Small intestine (tissue), 7 donors: ENCODE measurements at regions not wholly inside any gene's neighbourhood (a gene's known extent, or its start where the extent isn't known, plus 50 kb on each side); places are given as distances from the start of the nearest gene placed in this dataset.
"Not testable (repeated sequence)": the region's sequence is repeated elsewhere in the genome, so short reads cannot be mapped to it uniquely, and the experiment has no call there.

Source experiments
- DNase-seq, 2 donors: peaks; one replicate each; pipeline versions ENCODE4 v3.0.0 to v3.0.0-alpha.2; 2013
- FAIRE-seq: peaks from 2 replicates; lab custom pipeline; 2012; peaks lifted over from hg19 to GRCh38; lab: Jason Lieb, UNC
- H3K27ac ChIP-seq, 3 donors: one replicate each; pipeline ENCODE4 v1.5.1; 2013; ENCODE audit warnings: low read length in 2 of 3, mild to moderate bottlenecking in 2 of 3, control low read depth in 1 of 3, inconsistent platforms in 1 of 3, low read depth in 1 of 3, moderate library complexity in 1 of 3
- H3K27me3 ChIP-seq, 3 donors: one replicate each; pipeline ENCODE4 v1.6.1; 2013; ENCODE audit warnings: low read length in 3 of 3, inconsistent platforms in 1 of 3; ENCODE audit not compliant: control insufficient read depth in 3 of 3, insufficient read depth in 3 of 3
- H3K36me3 ChIP-seq, 3 donors: one replicate each; pipeline ENCODE4 v1.6.1; 2013; ENCODE audit warnings: low read length in 3 of 3, inconsistent platforms in 1 of 3, low read depth in 1 of 3, mild to moderate bottlenecking in 1 of 3, moderate library complexity in 1 of 3; ENCODE audit not compliant: control insufficient read depth in 3 of 3, insufficient read depth in 2 of 3
- H3K4me1 ChIP-seq, 3 donors: one replicate each; pipeline ENCODE4 v1.6.1; 2013; ENCODE audit warnings: low read length in 2 of 3, inconsistent platforms in 1 of 3, low read depth in 1 of 3, mild to moderate bottlenecking in 1 of 3, moderate library complexity in 1 of 3; ENCODE audit not compliant: control insufficient read depth in 3 of 3, insufficient read depth in 2 of 3
- H3K4me3 ChIP-seq, 3 donors: one replicate each; pipeline ENCODE4 v1.5.1; 2013; ENCODE audit warnings: low read length in 3 of 3, control low read depth in 1 of 3, inconsistent platforms in 1 of 3, low read depth in 1 of 3, mild to moderate bottlenecking in 1 of 3, moderate library complexity in 1 of 3
- H3K9me3 ChIP-seq, 2 donors: one replicate each; pipeline ENCODE4 v1.6.1; 2013; ENCODE audit warnings: low read depth in 1 of 2, low read length in 1 of 2; ENCODE audit not compliant: control insufficient read depth in 2 of 2, insufficient read depth in 1 of 2
- WGBS, 3 donors: extraction: QIAGEN DNeasy Blood & Tissue Kit; methylation state at CpG; one replicate each; pipeline ENCODE4 v1.1.7; 2013; 5-methylcytosine and 5-hydroxymethylcytosine counted together
- donor health status: healthy with polysubstance abuse.
- donor health status: control.
- donor health status: control.
- donor health status: Bipolar disorder and iron deficiency.
- donor health status: healthy.

DNA sequence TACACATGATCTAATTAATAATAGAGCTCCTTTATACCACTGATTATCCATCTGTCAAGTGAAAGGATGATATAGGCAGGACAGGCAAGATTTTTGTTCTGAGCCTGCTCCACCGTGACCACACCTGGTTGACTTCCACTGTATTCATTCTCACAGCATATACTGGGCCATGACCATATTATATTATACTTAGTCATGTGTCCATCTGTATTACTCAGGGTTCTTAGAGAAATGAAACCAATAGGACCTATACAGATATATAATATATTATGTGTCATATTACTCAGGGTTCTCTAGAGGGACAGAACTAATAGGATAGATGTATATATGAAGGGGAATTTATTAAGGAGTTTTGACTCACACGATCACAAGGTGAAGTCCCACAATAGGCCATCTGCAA, 675.1 kb downstream of the GRXCR1 start:
- Histone ChIP-seq H3K4me3 (no peak overlapping the region), H3K4me1 (no peaks in the 10 kb centered on the region), H3K27ac (no peak overlapping the region), H3K27me3 (no peaks in the 10 kb centered on the region), H3K36me3 (no peaks in the 10 kb centered on the region), H3K9me3 (no peaks in the 10 kb centered on the region)
- DNase-seq (no peak), FAIRE-seq (no peak)
- 69 to 82% (median 81%) methylated on average over 2 of the region's 2 CpGs for WGBS, 3 donors

DNA sequence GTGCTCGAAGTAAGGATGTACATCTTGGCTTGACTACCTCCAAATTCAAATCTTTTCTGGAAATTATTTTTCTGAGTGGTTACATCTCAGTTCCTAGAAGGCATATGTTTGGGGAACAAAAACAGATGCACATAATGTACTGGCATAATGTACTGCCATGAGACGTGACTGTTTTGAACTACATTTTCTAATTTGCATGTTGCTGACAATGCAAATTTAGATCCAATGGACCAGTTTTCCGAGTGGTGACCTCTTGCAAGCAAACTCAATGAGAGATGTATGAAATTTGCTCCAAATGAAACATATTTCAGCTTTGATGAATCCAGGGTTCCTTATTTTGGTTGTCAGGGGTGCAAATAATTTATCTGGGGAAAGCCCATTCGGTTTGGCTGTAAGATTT, 694.3 kb downstream of the GRXCR1 start:
- Histone ChIP-seq H3K9me3 (no peaks in the 10 kb centered on the region), H3K27ac (no peak overlapping the region), H3K27me3 (no peaks in the 10 kb centered on the region), H3K36me3 (no peaks in the 10 kb centered on the region), H3K4me1 (no peaks in the 10 kb centered on the region), H3K4me3 (no peak overlapping the region)
- 48 to 60% (median 49%) methylated on average over 4 of the region's 4 CpGs for WGBS, 3 donors
- DNase-seq (no peak), FAIRE-seq (no peak)

DNA sequence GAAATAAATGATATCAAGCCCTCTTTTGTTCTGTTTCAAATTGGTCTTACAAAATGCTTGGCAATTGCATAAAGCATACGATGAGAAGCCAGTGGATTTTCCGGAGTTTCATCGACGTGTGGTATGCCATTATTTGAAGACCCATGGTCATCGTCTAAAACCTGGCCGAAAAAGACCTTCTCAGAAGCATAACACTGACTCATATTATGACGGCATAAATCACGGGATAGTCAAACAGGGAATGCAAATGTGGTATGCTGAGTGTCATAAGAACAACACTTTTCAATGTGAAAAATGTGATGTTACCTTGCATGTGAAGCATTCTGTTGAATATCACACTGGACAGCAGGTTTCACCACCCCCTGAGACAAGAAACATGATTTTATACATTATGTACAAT, 695.2 kb downstream of the GRXCR1 start:
- Histone ChIP-seq H3K27ac (no peak overlapping the region), H3K4me1 (no peaks in the 10 kb centered on the region), H3K27me3 (no peaks in the 10 kb centered on the region), H3K9me3 (no peaks in the 10 kb centered on the region), H3K4me3 (no peak overlapping the region), H3K36me3 (no peaks in the 10 kb centered on the region)
- DNase-seq, result no peak
- no peak for FAIRE-seq
- WGBS, 3 donors, result 87 to 96% (median 87%) methylated on average over 8 of the region's 8 CpGs

DNA sequence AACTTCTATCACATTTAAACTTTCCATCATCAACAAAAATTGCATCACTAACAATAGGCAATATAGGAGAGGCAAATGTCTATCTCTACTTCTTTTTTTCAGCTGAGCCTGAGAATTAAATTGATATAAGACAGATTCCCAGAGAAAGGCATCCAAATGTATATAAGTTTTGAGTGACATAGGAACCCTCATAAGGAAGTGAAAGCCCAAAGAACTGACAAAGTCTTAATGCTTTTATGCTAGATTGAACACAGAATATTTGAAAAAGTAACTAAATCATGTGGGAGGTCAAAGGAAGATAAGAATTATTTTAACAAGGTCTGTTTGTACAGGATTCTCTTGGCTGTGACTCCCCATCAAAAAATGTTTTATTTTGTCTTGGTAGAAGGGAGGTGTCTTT, 714.9 kb downstream of the GRXCR1 start:
- Histone ChIP-seq H3K27me3 (no peaks in the 10 kb centered on the region), H3K27ac (no peak overlapping the region), H3K9me3 (no peaks in the 10 kb centered on the region), H3K4me1 (no peaks in the 10 kb centered on the region), H3K4me3 (no peak overlapping the region), H3K36me3 (no peaks in the 10 kb centered on the region)
- FAIRE-seq (no peak), DNase-seq (no peak)

DNA sequence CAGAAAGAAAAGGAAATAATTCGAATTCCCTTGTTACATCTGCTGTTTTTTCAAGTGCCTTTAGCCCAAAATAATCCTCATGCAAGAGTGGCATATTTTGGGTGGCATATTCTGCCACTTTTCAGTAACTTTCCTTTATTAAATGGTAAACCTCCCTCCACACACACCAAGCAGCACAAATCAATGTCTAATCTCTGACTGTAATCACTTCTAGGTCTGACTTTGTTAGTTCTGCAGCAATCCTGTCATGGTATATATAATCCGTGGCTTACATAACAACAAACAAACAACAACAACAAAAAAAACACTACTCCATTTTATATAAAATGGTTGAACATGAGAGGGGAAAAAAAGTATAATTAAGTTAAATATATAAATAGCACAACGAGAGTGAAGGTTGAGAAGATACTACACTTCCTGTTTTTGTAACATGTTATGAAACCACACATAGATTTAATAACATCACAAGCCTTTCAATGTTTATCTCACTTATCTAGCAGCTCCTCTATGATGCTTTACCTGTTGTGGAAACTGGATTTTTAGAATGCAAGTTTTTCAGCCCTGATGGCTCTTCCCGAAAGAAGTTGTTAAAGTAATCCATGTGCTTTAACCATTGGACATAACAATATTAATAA, 715.4 kb downstream of the GRXCR1 start:
- Histone ChIP-seq H3K4me3 (no peak overlapping the region), H3K27ac (no peak overlapping the region), H3K4me1 (no peaks in the 10 kb centered on the region), H3K36me3 (no peaks in the 10 kb centered on the region), H3K9me3 (no peaks in the 10 kb centered on the region), H3K27me3 (no peaks in the 10 kb centered on the region)
- WGBS, 3 donors, result 55 to 62% (median 60%) methylated on average over 4 of the region's 4 CpGs
- DNase-seq (no peak), FAIRE-seq (no peak)

DNA sequence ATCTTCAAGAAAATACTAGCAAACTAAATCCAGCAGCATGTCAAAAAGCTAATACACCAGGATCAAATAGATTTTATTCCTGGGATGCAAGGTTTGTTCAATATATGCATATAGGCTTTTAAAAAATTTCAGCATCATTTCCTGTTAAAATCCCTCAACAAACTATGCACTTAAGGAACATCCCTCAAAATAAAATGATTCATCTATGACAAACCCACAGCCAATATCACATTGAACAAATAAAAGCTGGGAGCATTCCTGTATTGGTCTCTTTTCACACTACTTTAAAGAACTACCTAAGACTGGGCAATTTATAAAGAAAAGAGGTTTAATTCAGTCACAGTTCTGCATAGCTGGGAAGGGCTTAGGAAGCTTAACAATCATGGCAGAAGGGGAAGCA, 726.7 kb downstream of the GRXCR1 start:
- H3K9me3 ChIP-seq, result peaks cover 1 to 6% of the 10 kb centered on the region in 2 donors
- DNase-seq, result no peak
- no peak overlapping the region for H3K4me3 ChIP-seq
- no peaks in the 10 kb centered on the region for H3K27me3 ChIP-seq
- H3K36me3 ChIP-seq, result no peaks in the 10 kb centered on the region
- H3K4me1 ChIP-seq, result no peaks in the 10 kb centered on the region
- no peak for FAIRE-seq
- no peak overlapping the region for H3K27ac ChIP-seq

DNA sequence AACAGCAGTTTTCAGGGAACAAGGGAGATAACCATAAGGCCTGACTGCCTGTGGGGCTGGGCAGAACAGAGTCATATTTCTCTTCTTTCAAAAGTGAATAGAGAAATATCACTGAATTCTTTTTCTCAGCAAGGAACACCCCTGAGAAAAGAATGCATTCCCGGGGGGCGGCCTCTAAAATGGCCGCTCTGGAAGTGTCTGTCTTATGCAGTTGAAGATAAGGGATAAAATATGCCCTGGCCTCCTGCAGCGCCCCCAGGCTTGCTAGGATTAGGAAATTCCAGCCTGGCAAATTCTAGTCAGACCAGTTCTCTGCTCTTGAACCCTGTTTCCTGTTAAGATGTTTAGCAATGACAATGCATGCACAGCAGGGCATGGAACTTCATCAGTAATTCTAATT, 745.4 kb downstream of the GRXCR1 start:
- not testable (repeated sequence) for H3K4me1 ChIP-seq, H3K4me3 ChIP-seq, H3K27me3 ChIP-seq, FAIRE-seq, DNase-seq, H3K27ac ChIP-seq, H3K9me3 ChIP-seq, H3K36me3 ChIP-seq
- WGBS, 3 donors, result 87 to 94% (median 87%) methylated on average over 4 of the region's 4 CpGs

DNA sequence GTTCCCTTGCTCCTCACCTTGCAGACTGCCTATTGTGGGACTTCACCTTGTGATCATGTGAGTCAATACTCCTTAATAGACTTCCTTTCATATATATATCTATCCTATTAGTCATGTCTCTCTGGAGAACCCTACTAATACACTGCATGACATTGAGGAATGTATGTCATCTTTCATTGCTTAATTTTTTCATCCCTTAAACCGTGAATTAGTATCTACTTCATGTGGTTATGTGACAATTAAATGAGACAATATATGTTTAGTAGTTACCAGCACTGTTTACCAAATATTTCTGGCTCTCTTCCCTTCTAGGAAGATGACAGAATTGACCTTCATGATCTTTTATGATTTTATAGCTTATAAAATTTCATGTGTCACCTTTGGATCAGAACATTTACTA, 759.5 kb downstream of the GRXCR1 start:
- DNase-seq, result no peak
- FAIRE-seq, result no peak
- H3K4me1 ChIP-seq, result no peaks in the 10 kb centered on the region
- no peak overlapping the region for H3K27ac ChIP-seq
- no peaks in the 10 kb centered on the region for H3K36me3 ChIP-seq
- no peak overlapping the region for H3K4me3 ChIP-seq
- H3K27me3 ChIP-seq, result no peaks in the 10 kb centered on the region
- 54 to 76% (median 61%) methylated on average over 1 of the region's 1 CpG for WGBS, 3 donors
- no peaks in the 10 kb centered on the region for H3K9me3 ChIP-seq

DNA sequence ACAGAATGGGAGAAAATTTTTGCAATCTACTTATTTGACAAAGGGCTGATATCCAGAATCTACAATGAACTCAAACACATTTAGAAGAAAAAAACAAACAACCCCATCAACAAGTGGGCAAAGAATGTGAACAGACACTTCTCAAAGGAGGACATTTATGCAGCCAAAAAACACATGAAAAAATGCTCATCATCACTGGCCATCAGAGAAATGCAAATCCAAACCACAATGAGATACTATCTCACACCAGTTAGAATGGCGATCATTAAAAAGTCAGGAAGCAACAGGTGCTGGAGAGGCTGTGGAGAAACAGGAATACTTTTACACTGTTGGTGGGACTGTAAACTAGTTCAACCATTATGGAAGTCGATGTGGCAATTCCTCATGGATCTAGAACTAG, 767.0 kb downstream of the GRXCR1 start:
- not testable (repeated sequence) for H3K9me3 ChIP-seq, DNase-seq, H3K27ac ChIP-seq, H3K27me3 ChIP-seq, H3K36me3 ChIP-seq, H3K4me1 ChIP-seq, H3K4me3 ChIP-seq, FAIRE-seq
- 75 to 87% (median 85%) methylated on average over 2 of the region's 2 CpGs for WGBS, 3 donors
